ENCODE measurements at regions not wholly inside any gene's neighbourhood (a gene's known extent, or its start where the extent isn't known, plus 50 kb on each side); places are given as distances from the start of the nearest gene placed in this dataset.

- no peak for DNase-seq (ENCODE audit: low read depth, low spot score)
- TF ChIP-seq CTCF (IDR thresholded peaks at IDR 0.05; ENCODE audit: low read depth, low read length) = no peak
- H3K4me3 ChIP-seq (ENCODE audit: low read depth, low read length) = no peak overlapping the region
- in situ Hi-C loops (cut with HindIII; ENCODE audit: low sequenced_read_pairs) = no loop called here
Measured at GRCh38 chr11:92416971-92417725, 192.5 kb downstream of the FAT3 start.

GRCh38 chr11:92423115-92424034 is 198.8 kb downstream of the FAT3 start:
- H3K4me3 ChIP-seq (ENCODE audit: low read depth, low read length) = no peak overlapping the region
- in situ Hi-C loops (cut with HindIII; ENCODE audit: low sequenced_read_pairs) = no loop called here
- TF ChIP-seq CTCF (IDR thresholded peaks at IDR 0.05; ENCODE audit: low read depth, low read length) = no peak
- DNase-seq (ENCODE audit: low read depth, low spot score) = no peak

- TF ChIP-seq CTCF (IDR thresholded peaks at IDR 0.05; ENCODE audit: low read depth, low read length) = no peak
- DNase-seq (ENCODE audit: low read depth, low spot score) = peak; percentile 78
- no peak overlapping the region for H3K4me3 ChIP-seq (ENCODE audit: low read depth, low read length)
- in situ Hi-C loops (cut with HindIII; ENCODE audit: low sequenced_read_pairs) = no loop called here
Measured at GRCh38 chr11:92424281-92424680, 199.7 kb downstream of the FAT3 start.

- no peak for TF ChIP-seq CTCF (IDR thresholded peaks at IDR 0.05; ENCODE audit: low read depth, low read length)
- in situ Hi-C loops (cut with HindIII; ENCODE audit: low sequenced_read_pairs) = no loop called here
- no peak overlapping the region for H3K4me3 ChIP-seq (ENCODE audit: low read depth, low read length)
- DNase-seq (ENCODE audit: low read depth, low spot score) = no peak
Measured at GRCh38 chr11:92425127-92425526, 200.5 kb downstream of the FAT3 start.

GRCh38 chr11:92432515-92432914 is 207.9 kb downstream of the FAT3 start:
- H3K4me3 ChIP-seq (ENCODE audit: low read depth, low read length) = no peak overlapping the region
- in situ Hi-C loops (cut with HindIII; ENCODE audit: low sequenced_read_pairs) = no loop called here
- no peak for DNase-seq (ENCODE audit: low read depth, low spot score)
- TF ChIP-seq CTCF (IDR thresholded peaks at IDR 0.05; ENCODE audit: low read depth, low read length) = no peak

GRCh38 chr11:92436034-92436920 is 211.7 kb downstream of the FAT3 start:
- no peak for DNase-seq (ENCODE audit: low read depth, low spot score)
- in situ Hi-C loops (cut with HindIII; ENCODE audit: low sequenced_read_pairs) = no loop called here

More at GRCh38 chr11:92436034-92436920, 211.7 kb downstream of the FAT3 start:
- no peak for TF ChIP-seq CTCF (IDR thresholded peaks at IDR 0.05; ENCODE audit: low read depth, low read length)
- H3K4me3 ChIP-seq (ENCODE audit: low read depth, low read length) = no peak overlapping the region

Measured in astrocyte of the spinal cord (primary cell).